GM23338 (cell line): ENCODE measurements at regions not wholly inside any gene's neighbourhood (a gene's known extent, or its start where the extent isn't known, plus 50 kb on each side); places are given as distances from the start of the nearest gene placed in this dataset.
A peak's percentile ranks its signal among the peaks of the same experiment; 100 is the strongest.

Experiments used
- ATAC-seq: fragments of 200-7000 bp; cut with Tn5 transposase; 3 replicates; pipeline ENCODE4 v1.9.1; 2020
- DNase-seq: peaks from one replicate; pipeline ENCODE4 v3.0.0-alpha.2; 2015; ENCODE audit warnings: low spot score
- H2AFZ ChIP-seq: fragments of 200-600 bp; sonication (generic); 2 replicates; pipeline ENCODE4 v1.8.0; 2016; ENCODE audit warnings: antibody characterized with exemption, mild to moderate bottlenecking, moderate library complexity
- H3F3A ChIP-seq: fragments of 200-600 bp; sonication (generic); replicated peaks from 2 replicates; pipeline ENCODE4 v1.8.0; 2017; ENCODE audit warnings: antibody characterized with exemption, mixed run types, low read depth
- H3K27ac ChIP-seq: fragments of 200-600 bp; sonication (generic); 2 replicates; pipeline ENCODE4 v1.6.1; 2016; ENCODE audit warnings: low read depth
- H3K27me3 ChIP-seq: fragments of 200-600 bp; sonication (generic); 2 replicates; pipeline ENCODE4 v1.8.0; 2016; ENCODE audit warnings: mild to moderate bottlenecking, mixed run types, moderate library complexity; ENCODE audit not compliant: insufficient read depth
- H3K36me3 ChIP-seq: fragments of 200-600 bp; sonication (generic); 2 replicates; pipeline ENCODE4 v1.8.0; 2016; ENCODE audit warnings: mild to moderate bottlenecking; ENCODE audit not compliant: insufficient read depth
- H3K4me1 ChIP-seq: fragments of 200-600 bp; sonication (generic); 2 replicates; pipeline ENCODE4 v1.8.0; 2016; ENCODE audit warnings: mild to moderate bottlenecking, moderate library complexity; ENCODE audit not compliant: insufficient read depth
- H3K4me2 ChIP-seq: fragments of 200-600 bp; sonication (generic); 2 replicates; pipeline ENCODE4 v1.7.1; 2017; ENCODE audit warnings: mixed run types
- H3K4me3 ChIP-seq: fragments of 200-600 bp; sonication (generic); 2 replicates; pipeline ENCODE4 v1.6.1; 2016; ENCODE audit warnings: mixed run types
- H3K79me2 ChIP-seq: fragments of 200-600 bp; sonication (generic); replicated peaks from 2 replicates; pipeline ENCODE4 v1.8.0; 2017; ENCODE audit warnings: mild to moderate bottlenecking; ENCODE audit not compliant: insufficient read depth
- H3K9me2 ChIP-seq: fragments of 200-600 bp; sonication (generic); 2 replicates; pipeline ENCODE4 v1.8.0; 2017; ENCODE audit not compliant: insufficient read depth
- H4K20me1 ChIP-seq: fragments of 200-600 bp; sonication (generic); replicated peaks from 2 replicates; pipeline ENCODE4 v1.8.0; 2017; ENCODE audit warnings: mild to moderate bottlenecking; ENCODE audit not compliant: insufficient read depth
- H3K27ac Mint-ChIP-seq: 2 replicates; pipeline ENCODE4 v1.8.0; 2020; ENCODE audit warnings: inconsistent platforms, mild to moderate bottlenecking, moderate library complexity, mixed read lengths
- H3K27me3 Mint-ChIP-seq: 3 replicates; pipeline ENCODE4 v1.8.0; 2022; ENCODE audit warnings: low read depth, mild to moderate bottlenecking, moderate library complexity, mixed read lengths, inconsistent platforms; ENCODE audit not compliant: insufficient read depth, poor library complexity
- H3K36me3 Mint-ChIP-seq: 3 replicates; pipeline ENCODE4 v1.8.0; 2021; ENCODE audit warnings: low read depth, mild to moderate bottlenecking, inconsistent platforms, moderate library complexity, mixed read lengths
- H3K4me1 Mint-ChIP-seq: 3 replicates; pipeline ENCODE4 v1.8.0; 2020; ENCODE audit warnings: mild to moderate bottlenecking, inconsistent platforms, mixed read lengths
- H3K4me3 Mint-ChIP-seq: 3 replicates; pipeline ENCODE4 v1.8.0; 2021; ENCODE audit warnings: moderate library complexity, mild to moderate bottlenecking, inconsistent platforms, mixed read lengths
- H3K9me3 Mint-ChIP-seq: 3 replicates; pipeline ENCODE4 v1.8.0; 2020; ENCODE audit warnings: moderate library complexity, mild to moderate bottlenecking, inconsistent platforms, mixed read lengths
- CREB1 ChIP-seq: fragments of 250-450 bp; sonication (Bioruptor Pico); IDR thresholded peaks from 2 replicates; pipeline ENCODE4 v1.5.0; 2020; ENCODE audit warnings: low read depth, mild to moderate bottlenecking, moderate library complexity
- CTCF ChIP-seq, 2 experiments: fragments of 200-600 bp in 1 of 2; sonication (generic) in 1 of 2; conservative IDR thresholded peaks; 2 replicates each; pipeline versions ENCODE4 v1.5.1 to v1.6.1; 2016 to 2017; ENCODE audit warnings: antibody characterized with exemption in 2 of 2, low read depth in 2 of 2, mild to moderate bottlenecking in 2 of 2, moderate library complexity in 1 of 2
- ETS1 ChIP-seq: IDR thresholded peaks from 2 replicates; pipeline ENCODE4 v1.6.1; 2016; ENCODE audit warnings: antibody characterized with exemption
- EZH2phosphoT487 ChIP-seq: fragments of 200-600 bp; sonication (generic); IDR thresholded peaks from one replicate; pipeline ENCODE4 v1.8.1; 2018; ENCODE audit warnings: antibody characterized with exemption; ENCODE audit not compliant: unreplicated experiment
- JUNB ChIP-seq: IDR thresholded peaks from one replicate; pipeline ENCODE4 v1.6.1; 2016; ENCODE audit warnings: antibody characterized with exemption; ENCODE audit not compliant: unreplicated experiment
- NANOG ChIP-seq: IDR thresholded peaks from 2 replicates; pipeline ENCODE4 v1.6.1; 2016; ENCODE audit warnings: antibody characterized with exemption, borderline replicate concordance
- POLR2AphosphoS5 ChIP-seq: IDR thresholded peaks from 2 replicates; pipeline ENCODE4 v1.6.1; 2016; ENCODE audit warnings: antibody characterized with exemption, low read depth
- STAT1 ChIP-seq: IDR thresholded peaks from one replicate; pipeline ENCODE4 v1.6.1; 2016; ENCODE audit warnings: antibody characterized with exemption; ENCODE audit not compliant: unreplicated experiment
- ZNF462 ChIP-seq: fragments of 250-450 bp; sonication (Bioruptor Pico); IDR thresholded peaks from 2 replicates; pipeline ENCODE4 v1.5.0; 2020; ENCODE audit warnings: mild to moderate bottlenecking, moderate library complexity

- no peak overlapping the region for H3K4me2 ChIP-seq
- H3K9me2 ChIP-seq, result no peaks in the 10 kb centered on the region
- H3K9me3 Mint-ChIP-seq, result peaks cover 9% of the 10 kb centered on the region; the same call in 2 of the 3 replicates
- H3K4me1 ChIP-seq, result no peaks in the 10 kb centered on the region
- H4K20me1 ChIP-seq, result no peaks in the 10 kb centered on the region
- H3K27ac ChIP-seq, result no peak overlapping the region
- TF ChIP-seq CTCF (conservative IDR thresholded peaks at IDR 0.05; ENCODE audit: low read depth in 2 of 2) (no peak), EZH2phosphoT487 (no peak), POLR2AphosphoS5 (no peak), STAT1 (no peak), ETS1 (no peak), NANOG (no peak), ZNF462 (no peak), CREB1 (CRISPR knock-in tag) (no peak), JUNB (no peak)
- no peaks in the 10 kb centered on the region for H3F3A ChIP-seq
- peak overlapping the region; percentile 56; the same call in 1 of the 2 replicates for H2AFZ ChIP-seq
- no peaks in the 10 kb centered on the region for H3K36me3 ChIP-seq
- no peak for DNase-seq
- H3K27me3 Mint-ChIP-seq, result no peaks in the 10 kb centered on the region
- no peaks in the 10 kb centered on the region for H3K79me2 ChIP-seq
- ATAC-seq, result no peak
- no peaks in the 10 kb centered on the region for H3K36me3 Mint-ChIP-seq
- no peaks in the 10 kb centered on the region for H3K27me3 ChIP-seq
- no peak overlapping the region for H3K27ac Mint-ChIP-seq
- H3K4me3 ChIP-seq, result no peak overlapping the region
- H3K4me3 Mint-ChIP-seq, result no peak overlapping the region
- no peaks in the 10 kb centered on the region for H3K4me1 Mint-ChIP-seq
These were observed 295.5 kb downstream of the RMST start for GRCh38 chr12:97758194-97758501.
